SK-N-SH (cell line): ENCODE measurements at regions not wholly inside any gene's neighbourhood (a gene's known extent, or its start where the extent isn't known, plus 50 kb on each side); places are given as distances from the start of the nearest gene placed in this dataset.

Source experiments
- CTCF ChIA-PET: fragments of 300-600, 350-600 bp; formaldehyde crosslinking; extraction: SDS; loops from one replicate; lab custom pipeline; 2021; lab: Yijun Ruan, JAX
- POLR2A ChIA-PET: fragments of 350-600 bp; sonication (Branson Sonifier 250); formaldehyde crosslinking; extraction: SDS; loops from one replicate; lab custom pipeline; 2020; ENCODE audit warnings: antibody characterized with exemption, inconsistent platforms; lab: Yijun Ruan, JAX
- DNase-seq: peaks from one replicate; pipeline ENCODE4 v3.0.0; 2012
- H2AFZ ChIP-seq: fragments of 200-600 bp; sonication (generic); 2 replicates; pipeline ENCODE4 v1.8.1; 2016; ENCODE audit warnings: antibody characterized with exemption, mild to moderate bottlenecking, low read depth
- H3F3A ChIP-seq: fragments of 200-600 bp; sonication (generic); replicated peaks from 2 replicates; pipeline ENCODE3; 2016; ENCODE audit warnings: antibody characterized with exemption, mild to moderate bottlenecking; ENCODE audit not compliant: insufficient read depth
- H3K27ac ChIP-seq, 2 experiments: fragments of 200-500 bp in 1 of 2; fragments of 200-600 bp in 1 of 2; sonication (Bioruptor generic) in 1 of 2; sonication (generic), shearing (Covaris generic) in 1 of 2; 2 replicates each; pipeline versions ENCODE4 v1.5.1 to v1.6.1; 2014 to 2016; ENCODE audit warnings: low read depth in 2 of 2, inconsistent platforms in 1 of 2, low read length in 1 of 2, mild to moderate bottlenecking in 1 of 2, mixed read lengths in 1 of 2
- H3K27me3 ChIP-seq: fragments of 200-600 bp; sonication (generic), shearing (Covaris generic); 2 replicates; pipeline ENCODE4 v1.6.1; 2016; ENCODE audit warnings: mixed run types; ENCODE audit not compliant: insufficient read depth
- H3K36me3 ChIP-seq, 2 experiments: fragments of 200-500 bp in 1 of 2; fragments of 200-600 bp in 1 of 2; sonication (Bioruptor generic) in 1 of 2; sonication (generic) in 1 of 2; replicated peaks in 1 of 2; 2 replicates each; pipeline versions ENCODE3 to v1.5.1; 2014 to 2016; ENCODE audit warnings: low read length in 1 of 2, mild to moderate bottlenecking in 1 of 2; ENCODE audit not compliant: insufficient read depth in 2 of 2, control insufficient read depth in 1 of 2
- H3K4me1 ChIP-seq, 2 experiments: fragments of 200-500 bp in 1 of 2; fragments of 200-600 bp in 1 of 2; sonication (Bioruptor generic) in 1 of 2; sonication (generic), shearing (Covaris generic) in 1 of 2; 2 replicates each; pipeline versions ENCODE4 v1.5.1 to v1.6.1; 2014 to 2016; ENCODE audit warnings: low read depth in 1 of 2, low read length in 1 of 2, mixed run types in 1 of 2; ENCODE audit not compliant: insufficient read depth in 2 of 2, control insufficient read depth in 1 of 2
- H3K4me2 ChIP-seq: fragments of 200-600 bp; sonication (generic), shearing (Covaris generic); 2 replicates; pipeline ENCODE4 v1.6.1; 2017; ENCODE audit warnings: mixed run types
- H3K4me3 ChIP-seq, 2 experiments: fragments of 200-500 bp in 1 of 2; fragments of 200-600 bp in 1 of 2; sonication (Bioruptor generic) in 1 of 2; sonication (generic), shearing (Covaris generic) in 1 of 2; 2 replicates each; pipeline versions ENCODE4 v1.5.1 to v1.8.1; 2014 to 2016; ENCODE audit warnings: low read depth in 2 of 2, inconsistent platforms in 1 of 2, low read length in 1 of 2, mild to moderate bottlenecking in 1 of 2, mixed read lengths in 1 of 2, moderate library complexity in 1 of 2
- H3K79me2 ChIP-seq: fragments of 200-600 bp; sonication (generic); 2 replicates; pipeline ENCODE4 v1.8.1; 2017; ENCODE audit warnings: mild to moderate bottlenecking; ENCODE audit not compliant: insufficient read depth
- H3K9ac ChIP-seq: fragments of 200-600 bp; sonication (generic); 2 replicates; pipeline ENCODE4 v1.6.1; 2017; ENCODE audit warnings: mixed run types
- H3K9me2 ChIP-seq: fragments of 200-600 bp; sonication (generic); 2 replicates; pipeline ENCODE4 v1.6.1; 2017; ENCODE audit warnings: mixed run types
- H3K9me3 ChIP-seq: fragments of 200-600 bp; sonication (generic); 2 replicates; pipeline ENCODE4 v1.6.1; 2017; ENCODE audit warnings: mixed run types, mild to moderate bottlenecking, moderate library complexity
- H4K20me1 ChIP-seq: fragments of 200-600 bp; sonication (generic); 2 replicates; pipeline ENCODE4 v1.6.1; 2017; ENCODE audit warnings: mild to moderate bottlenecking, mixed run types; ENCODE audit not compliant: insufficient read depth
- CTCF ChIP-seq: fragments of 200-600 bp; sonication (generic); IDR thresholded peaks from 2 replicates; pipeline ENCODE4 v1.6.1; 2017; ENCODE audit warnings: antibody characterized with exemption, mild to moderate bottlenecking, moderate library complexity
- ELF1 ChIP-seq: IDR thresholded peaks from 2 replicates; pipeline ENCODE4 v1.4.0; 2012
- EP300 ChIP-seq, 2 experiments: IDR thresholded peaks; 2 replicates each; pipeline versions ENCODE4 v1.4.0 to v1.6.1; 2012; ENCODE audit warnings: borderline replicate concordance in 1 of 2, low read depth in 1 of 2, low read length in 1 of 2
- EZH2phosphoT487 ChIP-seq: fragments of 200-600 bp; sonication (generic); IDR thresholded peaks from 2 replicates; pipeline ENCODE4 v1.6.1; 2017; ENCODE audit warnings: low read depth, mixed run types, mild to moderate bottlenecking, antibody characterized with exemption, moderate library complexity, borderline replicate concordance
- FOXM1 ChIP-seq: IDR thresholded peaks from 2 replicates; pipeline ENCODE4 v1.4.0; 2012; ENCODE audit warnings: low read depth, mild to moderate bottlenecking
- JUND ChIP-seq: IDR thresholded peaks from 2 replicates; pipeline ENCODE4 v1.4.0; 2012
- MXI1 ChIP-seq: IDR thresholded peaks from 2 replicates; pipeline ENCODE4 v1.6.1; 2012; ENCODE audit warnings: mild to moderate bottlenecking, low read depth, low read length, improper control_type of control experiment
- POLR2AphosphoS5 ChIP-seq: IDR thresholded peaks from 2 replicates; pipeline ENCODE4 v1.6.1; 2012; ENCODE audit warnings: low read depth, low read length
- RAD21 ChIP-seq: IDR thresholded peaks from 2 replicates; pipeline ENCODE4 v1.6.1; 2012; ENCODE audit warnings: mild to moderate bottlenecking, low read length
- RCOR1 ChIP-seq: fragments of 150-350 bp; IDR thresholded peaks from 2 replicates; pipeline ENCODE4 v1.6.1; 2017; ENCODE audit warnings: antibody characterized with exemption, low read length
- REST ChIP-seq: IDR thresholded peaks from 2 replicates; pipeline ENCODE4 v1.6.1; 2012; ENCODE audit warnings: mild to moderate bottlenecking, low read depth, low read length, moderate library complexity
- RFX5 ChIP-seq: IDR thresholded peaks from 2 replicates; pipeline ENCODE4 v1.6.1; 2012; ENCODE audit warnings: mild to moderate bottlenecking, improper control_type of control experiment, low read length
- RXRA ChIP-seq: IDR thresholded peaks from 2 replicates; pipeline ENCODE4 v1.4.0; 2012; ENCODE audit warnings: low read depth, mild to moderate bottlenecking, borderline replicate concordance
- USF2 ChIP-seq: fragments of 150-350 bp; IDR thresholded peaks from 2 replicates; pipeline ENCODE4 v1.6.1; 2017; ENCODE audit warnings: antibody characterized with exemption, low read length, low read depth, borderline replicate concordance
- WGBS: methylation state at CpG from one replicate; pipeline ENCODE4 v1.1.6; 2017; ENCODE audit warnings: low lambda C conversion rate; 5-methylcytosine and 5-hydroxymethylcytosine counted together
- TF ChIP-seq, protein P1 (sequence below): fragments of 150-350 bp; IDR thresholded peaks from 2 replicates; pipeline ENCODE4 v1.6.1; 2016; ENCODE audit warnings: mild to moderate bottlenecking, low read depth, low read length
- TF ChIP-seq, protein P2 (sequence below): IDR thresholded peaks from 2 replicates; pipeline ENCODE4 v1.4.0; 2012; ENCODE audit warnings: low read depth, borderline replicate concordance

DNA sequence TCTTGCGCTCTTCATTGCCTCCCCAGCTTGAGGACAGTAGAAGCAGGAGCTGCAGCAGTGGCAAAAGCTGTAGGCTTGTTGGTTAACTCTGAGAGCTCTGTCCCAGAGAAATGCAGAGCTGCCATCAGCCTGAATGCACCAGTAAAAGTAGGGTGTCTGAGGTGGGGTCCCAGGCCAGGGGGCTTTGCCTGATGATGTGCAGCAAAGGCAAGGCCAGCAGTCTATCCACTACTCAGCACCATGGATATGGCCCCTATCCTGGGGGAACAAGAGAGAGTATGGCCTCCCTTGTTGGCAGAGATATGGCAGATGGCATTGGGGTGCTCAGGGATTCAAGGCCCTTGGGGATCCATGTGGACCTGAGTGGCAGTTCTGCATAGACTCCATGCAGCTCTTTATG, 180.2 kb downstream of the HMGN5 start:
- H3K4me3 ChIP-seq, result no peak overlapping the region
- no peaks in the 10 kb centered on the region for H3K27me3 ChIP-seq
- H3K79me2 ChIP-seq, result no peaks in the 10 kb centered on the region
- H2AFZ ChIP-seq, result no peak overlapping the region
- DNase-seq, result no peak
- WGBS, result 11% methylated on average over 1 of the region's 1 CpG
- ChIA-PET POLR2A (no interaction called here), CTCF (no interaction called here)
- H3K9me3 ChIP-seq, result no peaks in the 10 kb centered on the region
- no peak overlapping the region for H3K9ac ChIP-seq
- no peaks in the 10 kb centered on the region for H3K9me2 ChIP-seq
- H3K36me3 ChIP-seq, result no peaks in the 10 kb centered on the region
- H3K4me2 ChIP-seq, result no peak overlapping the region
- no peaks in the 10 kb centered on the region for H3K4me1 ChIP-seq
- no peak overlapping the region for H3K27ac ChIP-seq
- H4K20me1 ChIP-seq, result no peaks in the 10 kb centered on the region
- no peaks in the 10 kb centered on the region for H3F3A ChIP-seq
- no peak for TF ChIP-seq RFX5
- no peak for TF ChIP-seq POLR2AphosphoS5

DNA sequence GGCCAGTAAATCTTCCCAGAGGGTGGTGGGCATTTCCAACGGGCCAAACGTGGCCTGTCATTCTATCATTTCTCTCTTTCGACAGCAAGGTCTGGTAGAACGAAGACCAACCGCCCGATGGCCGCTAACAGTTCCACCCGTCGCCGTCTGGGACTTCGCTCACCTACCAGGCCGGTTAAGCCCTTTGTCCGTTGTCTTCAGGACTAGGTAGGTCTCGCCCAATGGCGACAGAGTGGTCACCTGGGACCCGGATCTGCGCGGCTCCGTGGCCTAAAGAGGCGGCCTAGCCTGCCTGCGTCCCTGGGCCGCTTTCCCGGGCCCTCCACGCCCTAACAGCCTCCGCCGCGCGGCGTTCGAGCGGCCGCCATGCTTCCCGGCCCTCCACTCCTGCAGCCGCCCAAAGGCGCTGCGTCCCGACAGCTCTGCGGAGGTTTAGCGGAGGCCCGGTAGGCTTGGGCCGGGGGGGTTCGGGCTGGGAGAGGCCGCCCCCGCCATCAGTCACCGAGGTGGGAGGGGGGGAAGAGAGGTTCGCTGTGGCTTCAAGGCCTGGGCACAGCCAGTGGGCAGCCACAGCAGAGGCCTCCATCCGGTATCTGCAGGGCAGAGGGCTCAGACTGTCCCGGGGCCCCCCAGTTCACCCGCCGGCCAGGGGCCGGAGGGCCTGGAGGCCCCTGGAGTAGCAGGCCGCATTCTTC, 194.0 kb upstream of the BRWD3 start:
- ChIA-PET CTCF (no interaction called here), POLR2A (no interaction called here)
- peak; percentile 1 for DNase-seq
- H3K27ac ChIP-seq, result no peak overlapping the region
- H3K27me3 ChIP-seq, result peaks cover 9% of the 10 kb centered on the region; the same call in 1 of the 2 replicates
- TF ChIP-seq ELF1, result no peak
- no peak for TF ChIP-seq USF2
- TF ChIP-seq RCOR1, result no peak
- TF ChIP-seq POLR2AphosphoS5, result no peak
- TF ChIP-seq EP300 (IDR thresholded peaks at IDR 0.05; ENCODE audit: borderline replicate concordance in 1 of 2, low read depth in 1 of 2, low read length in 1 of 2), result no peak
- no peak for TF ChIP-seq RAD21
- TF ChIP-seq FOXM1, result no peak
- no peak for TF ChIP-seq CTCF
- no peak for TF ChIP-seq EZH2phosphoT487
- TF ChIP-seq, protein P1, sequence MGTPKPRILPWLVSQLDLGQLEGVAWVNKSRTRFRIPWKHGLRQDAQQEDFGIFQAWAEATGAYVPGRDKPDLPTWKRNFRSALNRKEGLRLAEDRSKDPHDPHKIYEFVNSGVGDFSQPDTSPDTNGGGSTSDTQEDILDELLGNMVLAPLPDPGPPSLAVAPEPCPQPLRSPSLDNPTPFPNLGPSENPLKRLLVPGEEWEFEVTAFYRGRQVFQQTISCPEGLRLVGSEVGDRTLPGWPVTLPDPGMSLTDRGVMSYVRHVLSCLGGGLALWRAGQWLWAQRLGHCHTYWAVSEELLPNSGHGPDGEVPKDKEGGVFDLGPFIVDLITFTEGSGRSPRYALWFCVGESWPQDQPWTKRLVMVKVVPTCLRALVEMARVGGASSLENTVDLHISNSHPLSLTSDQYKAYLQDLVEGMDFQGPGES, result no peak
- TF ChIP-seq RXRA, result no peak
- TF ChIP-seq, protein P2, sequence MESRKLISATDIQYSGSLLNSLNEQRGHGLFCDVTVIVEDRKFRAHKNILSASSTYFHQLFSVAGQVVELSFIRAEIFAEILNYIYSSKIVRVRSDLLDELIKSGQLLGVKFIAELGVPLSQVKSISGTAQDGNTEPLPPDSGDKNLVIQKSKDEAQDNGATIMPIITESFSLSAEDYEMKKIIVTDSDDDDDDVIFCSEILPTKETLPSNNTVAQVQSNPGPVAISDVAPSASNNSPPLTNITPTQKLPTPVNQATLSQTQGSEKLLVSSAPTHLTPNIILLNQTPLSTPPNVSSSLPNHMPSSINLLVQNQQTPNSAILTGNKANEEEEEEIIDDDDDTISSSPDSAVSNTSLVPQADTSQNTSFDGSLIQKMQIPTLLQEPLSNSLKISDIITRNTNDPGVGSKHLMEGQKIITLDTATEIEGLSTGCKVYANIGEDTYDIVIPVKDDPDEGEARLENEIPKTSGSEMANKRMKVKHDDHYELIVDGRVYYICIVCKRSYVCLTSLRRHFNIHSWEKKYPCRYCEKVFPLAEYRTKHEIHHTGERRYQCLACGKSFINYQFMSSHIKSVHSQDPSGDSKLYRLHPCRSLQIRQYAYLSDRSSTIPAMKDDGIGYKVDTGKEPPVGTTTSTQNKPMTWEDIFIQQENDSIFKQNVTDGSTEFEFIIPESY, result no peak
- TF ChIP-seq JUND, result no peak
- no peak for TF ChIP-seq MXI1
- TF ChIP-seq REST, result no peak
- no peak overlapping the region for H2AFZ ChIP-seq
- H3K36me3 ChIP-seq, result no peaks in the 10 kb centered on the region
- H4K20me1 ChIP-seq, result no peaks in the 10 kb centered on the region
- H3F3A ChIP-seq, result no peaks in the 10 kb centered on the region
- no peaks in the 10 kb centered on the region for H3K9me2 ChIP-seq
- no peak overlapping the region for H3K4me3 ChIP-seq
- no peaks in the 10 kb centered on the region for H3K4me1 ChIP-seq
- H3K4me2 ChIP-seq, result no peak overlapping the region
- no peaks in the 10 kb centered on the region for H3K9me3 ChIP-seq
- no peak overlapping the region for H3K9ac ChIP-seq
- H3K79me2 ChIP-seq, result no peaks in the 10 kb centered on the region
- WGBS, result 17% methylated on average over 20 of the region's 52 CpGs
